ENCODE measurements at regions not wholly inside any gene's neighbourhood (a gene's known extent, or its start where the extent isn't known, plus 50 kb on each side); places are given as distances from the start of the nearest gene placed in this dataset.

- intact Hi-C loops (cut with DNase I): no loop called here
- 61 to 79% methylated on average over 3 of the region's 3 CpGs for WGBS, 2 donors
Observed at GRCh38 chr2:40964509-40965250, 512.8 kb upstream of the SLC8A1 start.

DNA sequence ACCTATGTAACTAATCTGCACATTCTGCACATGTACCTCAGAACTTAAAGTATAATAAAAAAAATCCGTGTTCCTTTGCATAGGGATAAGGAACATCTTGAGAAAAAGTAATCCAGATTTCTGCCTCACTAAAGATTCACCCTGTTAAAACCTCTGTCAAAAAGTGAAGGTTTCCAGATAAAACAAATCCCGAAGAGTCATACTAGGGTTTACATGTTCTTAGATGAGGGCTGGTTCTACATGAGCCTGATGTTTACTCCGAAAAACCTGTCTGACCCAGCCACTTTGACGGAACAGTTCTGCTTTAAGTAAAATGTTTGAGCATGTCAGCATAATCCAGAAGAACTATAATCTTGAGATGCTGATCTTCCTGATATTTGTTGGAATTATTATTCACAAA lies 515.6 kb upstream of the SLC8A1 start:
- intact Hi-C loops (cut with DNase I): no loop called here
- Histone ChIP-seq H3K9me3 (peaks cover 0 to 3% (median 0%) of the 10 kb centered on the region in 4 donors), H3K36me3 (no peaks in the 10 kb centered on the region), H3K27ac (no peak overlapping the region), H3K4me3 (no peak overlapping the region), H3K4me1 (no peaks in the 10 kb centered on the region), H3K27me3 (no peaks in the 10 kb centered on the region)
- 83% methylated on average over 4 of the region's 4 CpGs for WGBS, 2 donors
- DNase-seq: no peak
- TF ChIP-seq POLR2AphosphoS5 (IDR thresholded peaks at IDR 0.05): no peak
- TF ChIP-seq, protein P1, sequence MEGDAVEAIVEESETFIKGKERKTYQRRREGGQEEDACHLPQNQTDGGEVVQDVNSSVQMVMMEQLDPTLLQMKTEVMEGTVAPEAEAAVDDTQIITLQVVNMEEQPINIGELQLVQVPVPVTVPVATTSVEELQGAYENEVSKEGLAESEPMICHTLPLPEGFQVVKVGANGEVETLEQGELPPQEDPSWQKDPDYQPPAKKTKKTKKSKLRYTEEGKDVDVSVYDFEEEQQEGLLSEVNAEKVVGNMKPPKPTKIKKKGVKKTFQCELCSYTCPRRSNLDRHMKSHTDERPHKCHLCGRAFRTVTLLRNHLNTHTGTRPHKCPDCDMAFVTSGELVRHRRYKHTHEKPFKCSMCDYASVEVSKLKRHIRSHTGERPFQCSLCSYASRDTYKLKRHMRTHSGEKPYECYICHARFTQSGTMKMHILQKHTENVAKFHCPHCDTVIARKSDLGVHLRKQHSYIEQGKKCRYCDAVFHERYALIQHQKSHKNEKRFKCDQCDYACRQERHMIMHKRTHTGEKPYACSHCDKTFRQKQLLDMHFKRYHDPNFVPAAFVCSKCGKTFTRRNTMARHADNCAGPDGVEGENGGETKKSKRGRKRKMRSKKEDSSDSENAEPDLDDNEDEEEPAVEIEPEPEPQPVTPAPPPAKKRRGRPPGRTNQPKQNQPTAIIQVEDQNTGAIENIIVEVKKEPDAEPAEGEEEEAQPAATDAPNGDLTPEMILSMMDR (IDR thresholded peaks at IDR 0.05): no peak
- no peak for TF ChIP-seq EP300 (IDR thresholded peaks at IDR 0.05)
- TF ChIP-seq POLR2A (IDR thresholded peaks at IDR 0.05): no peak

More at GRCh38 chr2:40964509-40965250, 512.8 kb upstream of the SLC8A1 start:
- Histone ChIP-seq H3K4me1 (no peaks in the 10 kb centered on the region), H3K27me3 (no peaks in the 10 kb centered on the region), H3K9me3 (peaks cover 0 to 3% (median 0%) of the 10 kb centered on the region in 4 donors), H3K36me3 (no peaks in the 10 kb centered on the region), H3K27ac (no peak overlapping the region), H3K4me3 (no peak overlapping the region)
- TF ChIP-seq, protein P1 (IDR thresholded peaks at IDR 0.05): no peak
- no peak for TF ChIP-seq POLR2AphosphoS5 (IDR thresholded peaks at IDR 0.05)
- no peak for DNase-seq

- no peak for TF ChIP-seq EP300 (IDR thresholded peaks at IDR 0.05)
- TF ChIP-seq POLR2AphosphoS5 (IDR thresholded peaks at IDR 0.05): no peak
- TF ChIP-seq POLR2A (IDR thresholded peaks at IDR 0.05): no peak
- TF ChIP-seq, protein P1 (IDR thresholded peaks at IDR 0.05): no peak
- no peaks in the 10 kb centered on the region for H3K36me3 ChIP-seq
- WGBS, 2 donors: 78 to 90% methylated on average over 4 of the region's 4 CpGs
- no peak overlapping the region for H3K27ac ChIP-seq
- no peak for DNase-seq
- intact Hi-C loops (cut with DNase I): no loop called here
- H3K4me1 ChIP-seq: no peaks in the 10 kb centered on the region
- no peak overlapping the region for H3K4me3 ChIP-seq
- no peaks in the 10 kb centered on the region for H3K27me3 ChIP-seq
- H3K9me3 ChIP-seq: no peaks in the 10 kb centered on the region
Observed at GRCh38 chr2:40975151-40975550, 523.3 kb upstream of the SLC8A1 start.

DNA sequence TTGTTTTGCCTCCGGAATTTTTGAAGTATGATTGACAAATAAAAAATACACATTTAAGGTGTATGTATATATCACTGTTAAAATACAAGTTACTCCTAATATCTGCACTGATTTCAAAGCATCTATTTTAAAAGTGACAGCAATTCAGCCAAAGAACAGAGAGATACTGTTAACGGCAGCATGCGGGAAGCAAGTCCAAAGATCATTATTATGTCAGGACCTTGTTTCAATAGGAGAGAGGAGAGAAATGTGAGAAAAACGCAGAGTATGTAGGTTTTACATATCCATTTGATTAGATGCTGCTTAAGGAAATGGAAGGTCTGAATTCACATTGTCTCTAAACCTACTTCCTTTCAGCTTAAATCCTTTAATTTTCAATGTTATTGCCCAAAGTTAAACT lies 545.5 kb upstream of the SLC8A1 start:
- Histone ChIP-seq H3K27ac (no peak overlapping the region), H3K27me3 (no peaks in the 10 kb centered on the region), H3K4me3 (no peak overlapping the region), H3K36me3 (no peaks in the 10 kb centered on the region), H3K4me1 (no peaks in the 10 kb centered on the region), H3K9me3 (no peaks in the 10 kb centered on the region)
- no peak for DNase-seq
- TF ChIP-seq, protein P1 (IDR thresholded peaks at IDR 0.05): no peak
- no peak for TF ChIP-seq EP300 (IDR thresholded peaks at IDR 0.05)
- no peak for TF ChIP-seq POLR2A (IDR thresholded peaks at IDR 0.05)
- TF ChIP-seq POLR2AphosphoS5 (IDR thresholded peaks at IDR 0.05): no peak
- 55 to 79% methylated on average over 4 of the region's 4 CpGs for WGBS, 2 donors
- intact Hi-C loops (cut with DNase I): no loop called here

DNA sequence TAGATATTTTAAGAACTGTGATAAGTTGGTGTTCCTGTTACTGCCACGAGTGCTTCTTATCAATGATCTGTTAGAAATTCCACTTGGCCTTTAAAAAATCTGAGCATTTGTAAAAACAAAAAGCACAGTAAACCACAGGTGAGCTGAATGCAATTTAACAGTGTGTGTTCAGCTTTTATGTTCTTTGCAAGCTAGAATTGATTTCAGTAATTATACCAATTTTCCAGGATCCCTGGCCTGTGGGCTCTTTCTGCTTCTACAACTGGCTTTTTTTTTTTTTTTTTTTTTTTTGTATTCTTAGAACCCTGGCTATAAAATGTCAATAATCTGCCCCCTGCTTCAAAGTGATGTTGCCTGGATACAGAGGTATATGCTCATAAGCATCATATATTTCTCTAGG lies 548.5 kb upstream of the SLC8A1 start:
- Histone ChIP-seq H3K9me3 (no peaks in the 10 kb centered on the region), H3K27ac (no peak overlapping the region), H3K4me1 (no peaks in the 10 kb centered on the region), H3K36me3 (no peaks in the 10 kb centered on the region), H3K27me3 (no peaks in the 10 kb centered on the region), H3K4me3 (no peak overlapping the region)
- WGBS, 2 donors: 44 to 63% methylated on average over 1 of the region's 1 CpG
- intact Hi-C loops (cut with DNase I): no loop called here
- TF ChIP-seq EP300 (IDR thresholded peaks at IDR 0.05) (no peak), POLR2AphosphoS5 (IDR thresholded peaks at IDR 0.05) (no peak), POLR2A (IDR thresholded peaks at IDR 0.05) (no peak)
- TF ChIP-seq, protein P1 (IDR thresholded peaks at IDR 0.05): no peak
- DNase-seq: no peak

Measured in sigmoid colon (tissue), 6 donors.